Endothelial cell of umbilical vein (primary cell): ENCODE measurements at regions not wholly inside any gene's neighbourhood (a gene's known extent, or its start where the extent isn't known, plus 50 kb on each side); places are given as distances from the start of the nearest gene placed in this dataset.
"Not testable (repeated sequence)": the region's sequence is repeated elsewhere in the genome, so short reads cannot be mapped to it uniquely, and the experiment has no call there.

Source experiments
- BruUV-seq: library from RNA; stranded (reverse); fragments of 400-500 nt; replicated peaks from 2 replicates; lab custom pipeline; 2021; lab: Mats Ljungman, UMichigan
- CTCF ChIA-PET: fragments of 300-600, 350-600 bp; sonication (Branson Sonifier 250); formaldehyde crosslinking; loops from one replicate; lab custom pipeline; 2021; ENCODE audit warnings: antibody characterized with exemption, inconsistent platforms; lab: Charles Lee
- POLR2A ChIA-PET: fragments of 300-600, 350-600 bp; sonication (Branson Sonifier 250); formaldehyde crosslinking; loops from one replicate; lab custom pipeline; 2021; ENCODE audit warnings: antibody characterized with exemption, inconsistent platforms; lab: Charles Lee
- DNase-seq: peaks from one replicate; pipeline ENCODE4 v3.0.0-alpha.2; 2011; ENCODE audit warnings: low read depth, low spot score
- FAIRE-seq: peaks from 2 replicates; lab custom pipeline; 2011; peaks lifted over from hg19 to GRCh38; lab: Jason Lieb, UNC
- H2AFZ ChIP-seq: 2 replicates; pipeline ENCODE4 v1.6.0; 2012; ENCODE audit warnings: low read depth, low read length, control low read depth, inconsistent platforms
- H3K27ac ChIP-seq: 2 replicates; pipeline ENCODE4 v1.5.1; 2011; ENCODE audit warnings: low read depth, mild to moderate bottlenecking, control low read depth, low read length, moderate library complexity; ENCODE audit not compliant: insufficient read depth
- H3K27me3 ChIP-seq, 2 experiments: 2 replicates each; pipeline versions ENCODE4 v1.6.0 to v1.6.1; 2011; ENCODE audit warnings: low read length in 2 of 2, mixed read lengths in 1 of 2; ENCODE audit not compliant: control insufficient read depth in 2 of 2, insufficient read depth in 2 of 2
- H3K36me3 ChIP-seq, 2 experiments: 2 replicates in 1 of 2; 3 replicates in 1 of 2; pipeline ENCODE4 v1.5.1; 2011; ENCODE audit warnings: low read length in 2 of 2, mild to moderate bottlenecking in 1 of 2, moderate library complexity in 1 of 2; ENCODE audit not compliant: control insufficient read depth in 2 of 2, insufficient read depth in 2 of 2; ENCODE audit errors: extremely low read depth in 1 of 2
- H3K4me1 ChIP-seq: 3 replicates; pipeline ENCODE4 v1.5.1; 2011; ENCODE audit warnings: mild to moderate bottlenecking, low read length; ENCODE audit not compliant: control insufficient read depth, insufficient read depth; ENCODE audit errors: extremely low read depth
- H3K4me2 ChIP-seq: 2 replicates; pipeline ENCODE4 v1.6.1; 2011; ENCODE audit warnings: low read length, control low read depth, mixed read lengths; ENCODE audit not compliant: insufficient read depth
- H3K4me3 ChIP-seq, 3 experiments: fragments of 200-600 bp in 1 of 3; sonication (generic), shearing (Covaris generic) in 1 of 3; replicated peaks in 1 of 3; 2 replicates each; pipeline ENCODE4 v1.5.1; 2011 to 2016; ENCODE audit warnings: control low read depth in 3 of 3, low read length in 3 of 3, mild to moderate bottlenecking in 2 of 3, inconsistent platforms in 1 of 3, low read depth in 1 of 3, moderate library complexity in 1 of 3; ENCODE audit not compliant: insufficient read depth in 1 of 3
- H3K79me2 ChIP-seq: 2 replicates; pipeline ENCODE4 v1.6.0; 2012; ENCODE audit warnings: low read length, inconsistent platforms; ENCODE audit not compliant: control insufficient read depth, insufficient read depth
- H3K9ac ChIP-seq: replicated peaks from 2 replicates; pipeline ENCODE3; 2011; ENCODE audit warnings: low read length, control low read depth; ENCODE audit not compliant: insufficient read depth; ENCODE audit errors: extremely low read depth
- H3K9me1 ChIP-seq: replicated peaks from 3 replicates; pipeline ENCODE4 v1.6.0; 2011; ENCODE audit warnings: mild to moderate bottlenecking, low read length; ENCODE audit not compliant: control insufficient read depth, insufficient read depth; ENCODE audit errors: extremely low read depth
- H3K9me3 ChIP-seq: replicated peaks from 2 replicates; pipeline ENCODE4 v1.5.1; 2012; ENCODE audit warnings: low read length, inconsistent platforms; ENCODE audit not compliant: control insufficient read depth, insufficient read depth
- H4K20me1 ChIP-seq: replicated peaks from 2 replicates; pipeline ENCODE3; 2011; ENCODE audit warnings: mild to moderate bottlenecking, low read length; ENCODE audit not compliant: control insufficient read depth, insufficient read depth; ENCODE audit errors: extremely low read depth
- EZH2 ChIP-seq: IDR thresholded peaks from 2 replicates; pipeline ENCODE4 v1.6.1; 2012; ENCODE audit warnings: borderline replicate concordance, low read depth, mild to moderate bottlenecking, moderate library complexity, low read length, inconsistent platforms; ENCODE audit not compliant: severe bottlenecking
- FOS ChIP-seq: IDR thresholded peaks from 2 replicates; pipeline ENCODE4 v1.6.1; 2011; ENCODE audit warnings: mild to moderate bottlenecking, low read length, moderate library complexity, borderline replicate concordance; ENCODE audit not compliant: insufficient read depth
- GATA2 ChIP-seq: IDR thresholded peaks from 2 replicates; pipeline ENCODE4 v1.7.0; 2011; ENCODE audit warnings: low read depth, mild to moderate bottlenecking, moderate library complexity, mixed read lengths, low read length; ENCODE audit not compliant: insufficient read length, insufficient read depth
- JUN ChIP-seq: IDR thresholded peaks from 2 replicates; pipeline ENCODE4 v1.6.1; 2011; ENCODE audit warnings: borderline replicate concordance, low read depth; ENCODE audit not compliant: insufficient read length, insufficient read depth
- MYC ChIP-seq: IDR thresholded peaks from one replicate; pipeline ENCODE4 v1.6.1; 2011; ENCODE audit warnings: mild to moderate bottlenecking, low read depth, low read length
- POLR2A ChIP-seq: IDR thresholded peaks from 2 replicates; pipeline ENCODE4 v1.6.1; 2012; ENCODE audit warnings: low read depth, mild to moderate bottlenecking, control low read depth, low read length
- POLR2AphosphoS5 ChIP-seq: IDR thresholded peaks from 2 replicates; pipeline ENCODE4 v1.6.1; 2012; ENCODE audit warnings: low read depth, mild to moderate bottlenecking, control low read depth, low read length, moderate library complexity; ENCODE audit not compliant: insufficient read depth
- dilution Hi-C: fragments of 300-500 bp; cut with MboI; formaldehyde crosslinking; loops from one replicate; pipeline ENCODE4 v1.15.0; 2019; ENCODE audit warnings: low sequenced_read_pairs; ENCODE audit not compliant: extremely low pct_ligation_motif_present
- intact Hi-C: fragments of 100-400 bp; cut with micrococcal nuclease; formaldehyde crosslinking; loops from one replicate; pipeline ENCODE4 v1.10.0; 2022
- TF ChIP-seq, protein P1 (sequence below): IDR thresholded peaks from 2 replicates; pipeline ENCODE4 v1.6.1; 2011; ENCODE audit not compliant: insufficient read depth, insufficient read length
- TF ChIP-seq, protein P2 (sequence below), 2 donors: IDR thresholded peaks; 1 replicate in 1 of 2; 2 replicates in 1 of 2; pipeline ENCODE4 v1.5.1; 2011; ENCODE audit warnings: low read length in 2 of 2, mild to moderate bottlenecking in 2 of 2, moderate library complexity in 2 of 2, control low read depth in 1 of 2, inconsistent platforms in 1 of 2, low read depth in 1 of 2; ENCODE audit not compliant: insufficient read depth in 1 of 2; ENCODE audit errors: extremely low read depth in 1 of 2

DNA sequence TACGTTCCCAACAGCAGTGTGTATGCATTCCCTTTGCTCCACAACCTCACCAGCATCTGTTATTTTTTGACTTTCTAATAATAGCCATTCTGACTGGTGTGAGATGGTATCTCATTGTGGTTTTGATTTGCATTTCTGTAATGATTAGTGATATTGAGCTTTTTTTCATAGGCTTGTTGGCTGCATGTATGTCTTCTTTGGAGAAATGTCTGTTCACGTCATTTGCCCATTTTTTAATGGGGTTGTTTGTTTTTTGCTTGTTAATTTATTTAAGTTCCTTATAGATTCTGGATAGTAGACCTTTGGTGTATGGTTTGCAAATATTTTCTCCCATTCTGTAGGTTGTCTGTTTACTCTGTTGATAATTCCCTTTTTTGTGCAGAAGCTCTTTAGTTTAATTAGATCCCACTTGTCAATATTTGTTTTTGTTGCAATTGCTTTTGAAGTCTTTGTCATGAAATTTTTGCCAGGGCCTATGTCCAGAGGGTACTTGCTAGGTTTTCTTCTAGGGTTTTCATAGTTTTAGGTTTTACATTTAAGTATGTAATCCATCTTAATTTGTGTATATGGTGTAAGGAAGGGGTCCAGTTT is 141.5 kb upstream of the PGRMC2 start:
- H3K79me2 ChIP-seq, dilution Hi-C loops, BruUV-seq, H3K27ac ChIP-seq, POLR2A ChIA-PET, H3K27me3 ChIP-seq, H4K20me1 ChIP-seq, H3K4me2 ChIP-seq, intact Hi-C loops, H3K4me3 ChIP-seq, H3K36me3 ChIP-seq, H3K9ac ChIP-seq, FAIRE-seq, H3K9me3 ChIP-seq, H3K4me1 ChIP-seq, H3K9me1 ChIP-seq, H2AFZ ChIP-seq, DNase-seq: not testable (repeated sequence)
- CTCF ChIA-PET, result interaction anchor here (1.1 kb wide), 1 partner anchor 11 kb away, joined by 3 read pairs; no protein-coding TSS in a partner anchor

DNA sequence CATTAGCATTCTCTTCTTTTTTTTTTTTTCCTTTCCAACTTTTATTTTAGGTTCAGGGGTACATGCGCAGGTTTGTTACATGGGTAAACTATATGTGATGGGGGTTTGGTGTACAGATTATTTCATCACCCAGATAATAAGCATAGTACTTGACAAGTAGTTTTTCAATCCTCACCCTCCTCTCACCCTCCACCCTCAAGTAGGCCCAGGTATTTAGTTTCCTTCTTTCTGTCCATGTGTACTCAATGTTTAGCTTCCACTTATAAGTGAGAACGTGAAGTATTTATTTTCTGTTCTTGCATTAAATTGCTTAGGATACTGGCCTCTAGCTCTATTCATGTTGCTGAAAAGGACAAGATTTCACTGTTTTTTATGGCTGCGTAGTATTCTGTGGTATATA is 140.8 kb upstream of the PGRMC2 start:
- H3K79me2 ChIP-seq, result no peaks in the 10 kb centered on the region
- no peak for TF ChIP-seq MYC
- no peak for TF ChIP-seq JUN
- no peak for TF ChIP-seq FOS
- no peak for TF ChIP-seq GATA2
- TF ChIP-seq, protein P1, sequence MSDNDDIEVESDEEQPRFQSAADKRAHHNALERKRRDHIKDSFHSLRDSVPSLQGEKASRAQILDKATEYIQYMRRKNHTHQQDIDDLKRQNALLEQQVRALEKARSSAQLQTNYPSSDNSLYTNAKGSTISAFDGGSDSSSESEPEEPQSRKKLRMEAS, result no peak
- TF ChIP-seq EZH2, result no peak
- no peak for TF ChIP-seq POLR2AphosphoS5
- no peak for TF ChIP-seq POLR2A
- TF ChIP-seq, protein P2, sequence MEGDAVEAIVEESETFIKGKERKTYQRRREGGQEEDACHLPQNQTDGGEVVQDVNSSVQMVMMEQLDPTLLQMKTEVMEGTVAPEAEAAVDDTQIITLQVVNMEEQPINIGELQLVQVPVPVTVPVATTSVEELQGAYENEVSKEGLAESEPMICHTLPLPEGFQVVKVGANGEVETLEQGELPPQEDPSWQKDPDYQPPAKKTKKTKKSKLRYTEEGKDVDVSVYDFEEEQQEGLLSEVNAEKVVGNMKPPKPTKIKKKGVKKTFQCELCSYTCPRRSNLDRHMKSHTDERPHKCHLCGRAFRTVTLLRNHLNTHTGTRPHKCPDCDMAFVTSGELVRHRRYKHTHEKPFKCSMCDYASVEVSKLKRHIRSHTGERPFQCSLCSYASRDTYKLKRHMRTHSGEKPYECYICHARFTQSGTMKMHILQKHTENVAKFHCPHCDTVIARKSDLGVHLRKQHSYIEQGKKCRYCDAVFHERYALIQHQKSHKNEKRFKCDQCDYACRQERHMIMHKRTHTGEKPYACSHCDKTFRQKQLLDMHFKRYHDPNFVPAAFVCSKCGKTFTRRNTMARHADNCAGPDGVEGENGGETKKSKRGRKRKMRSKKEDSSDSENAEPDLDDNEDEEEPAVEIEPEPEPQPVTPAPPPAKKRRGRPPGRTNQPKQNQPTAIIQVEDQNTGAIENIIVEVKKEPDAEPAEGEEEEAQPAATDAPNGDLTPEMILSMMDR (IDR thresholded peaks at IDR 0.05; ENCODE audit: extremely low read depth in 1 of 2, insufficient read depth in 1 of 2, low read depth in 1 of 2, low read length in 2 of 2), result no peak
- no peaks in the 10 kb centered on the region for H3K4me1 ChIP-seq
- no peak for DNase-seq
- no peak overlapping the region for H3K4me3 ChIP-seq
- H3K9me1 ChIP-seq, result no peaks in the 10 kb centered on the region
- no peak overlapping the region for H3K9ac ChIP-seq
- intact Hi-C loops (no loop called here), dilution Hi-C loops (no loop called here)
- no peak overlapping the region for H3K27ac ChIP-seq
- H3K4me2 ChIP-seq, result no peak overlapping the region
- no peaks in the 10 kb centered on the region for H3K27me3 ChIP-seq
- FAIRE-seq, result no peak
- H2AFZ ChIP-seq, result no peak overlapping the region
- no peaks in the 10 kb centered on the region for H3K36me3 ChIP-seq
- H4K20me1 ChIP-seq, result no peaks in the 10 kb centered on the region
- ChIA-PET CTCF (interaction anchor here (0.7 to 1.8 kb wide), 24 partner anchors 12 to 446 kb away, joined by 3 to 15 read pairs (median 4); partner anchors contain the start of genes JADE1 and PGRMC2), POLR2A (no interaction called here)
- BruUV-seq, result no TSS peak
- H3K9me3 ChIP-seq, result no peaks in the 10 kb centered on the region
